NT2/D1 (cell line): ENCODE measurements at regions not wholly inside any gene's neighbourhood (a gene's known extent, or its start where the extent isn't known, plus 50 kb on each side); places are given as distances from the start of the nearest gene placed in this dataset.

Experiments
- SUZ12 ChIP-seq: IDR thresholded peaks from 2 replicates; pipeline ENCODE4 v1.6.1; 2011; ENCODE audit not compliant: insufficient read length, insufficient read depth; ENCODE audit errors: extremely low read depth
- YY1 ChIP-seq: IDR thresholded peaks from 2 replicates; pipeline ENCODE4 v1.6.1; 2011; ENCODE audit not compliant: insufficient read length, insufficient read depth
- ZNF274 ChIP-seq: IDR thresholded peaks from 2 replicates; pipeline ENCODE4 v1.6.1; 2011; ENCODE audit warnings: mild to moderate bottlenecking, low read depth, low read length

GRCh38 chrX:116289592-116289991 lies 119.0 kb downstream of the AGTR2 start:
- TF ChIP-seq YY1, result no peak
- TF ChIP-seq SUZ12, result no peak
- no peak for TF ChIP-seq ZNF274
